Lower leg skin (tissue), 4 donors: ENCODE measurements at regions not wholly inside any gene's neighbourhood (a gene's known extent, or its start where the extent isn't known, plus 50 kb on each side); places are given as distances from the start of the nearest gene placed in this dataset.

Experiments used
- DNase-seq, 2 donors: peaks; one replicate each; pipeline ENCODE4 v3.0.0-alpha.2; 2019; ENCODE audit warnings: low spot score in 2 of 2
- H3K4me3 ChIP-seq: fragments of 200-600 bp; sonication (generic); 2 replicates; pipeline ENCODE4 v1.5.1; 2017; ENCODE audit warnings: mild to moderate bottlenecking, low read depth; ENCODE audit not compliant: poor library complexity, severe bottlenecking
- CTCF ChIP-seq, 3 donors: fragments of 450-650 bp; IDR thresholded peaks; one replicate each; pipeline ENCODE4 v1.5.1; 2016; ENCODE audit warnings: antibody characterized with exemption in 3 of 3, mild to moderate bottlenecking in 3 of 3, moderate library complexity in 2 of 3
- POLR2A ChIP-seq, 2 donors: fragments of 450-650 bp; IDR thresholded peaks; one replicate each; pipeline ENCODE4 v1.6.1; 2016 to 2017; ENCODE audit warnings: antibody characterized with exemption in 2 of 2, mild to moderate bottlenecking in 1 of 2, moderate library complexity in 1 of 2
- WGBS, 2 donors: methylation state at CpG; one replicate each; pipeline ENCODE4 v1.1.5; 2018; 5-methylcytosine and 5-hydroxymethylcytosine counted together
- intact Hi-C: fragments of 100-400 bp; cut with DNase I; formaldehyde crosslinking; loops from one replicate; pipeline ENCODE4 v1.15.0; 2023; ENCODE audit warnings: low total_unique reads

GRCh38 chr13:47865883-47866282 lies 135.2 kb downstream of the SUCLA2 start:
- DNase-seq: no peak
- H3K4me3 ChIP-seq: no peak overlapping the region
- intact Hi-C loops: no loop called here
- TF ChIP-seq CTCF (IDR thresholded peaks at IDR 0.05): no peak
- no peak for TF ChIP-seq POLR2A (IDR thresholded peaks at IDR 0.05)
- WGBS, 2 donors: 79 to 92% methylated on average over 3 of the region's 3 CpGs

DNA sequence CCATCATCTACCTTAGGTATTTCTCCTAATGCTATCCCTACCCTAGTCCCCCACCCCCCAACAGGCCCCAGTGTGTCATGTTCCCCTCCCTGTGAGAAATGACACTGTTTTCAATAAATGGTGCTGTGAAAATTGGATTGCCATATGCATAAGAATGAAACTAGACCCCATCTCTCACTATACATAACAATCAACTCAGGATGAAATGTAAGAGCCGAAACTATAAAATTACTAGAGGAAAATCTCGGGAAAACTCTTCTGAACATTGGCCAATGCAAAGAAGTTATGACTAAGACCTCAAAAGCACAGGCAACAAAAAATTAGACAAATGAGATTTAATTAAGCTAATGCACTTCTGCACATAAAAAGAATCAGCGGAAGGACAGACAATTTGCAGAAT lies 138.2 kb downstream of the SUCLA2 start:
- TF ChIP-seq POLR2A (IDR thresholded peaks at IDR 0.05): no peak
- WGBS, 2 donors: 71 to 94% methylated on average over 3 of the region's 3 CpGs
- no peak for DNase-seq
- intact Hi-C loops: no loop called here
- no peak overlapping the region for H3K4me3 ChIP-seq

DNA sequence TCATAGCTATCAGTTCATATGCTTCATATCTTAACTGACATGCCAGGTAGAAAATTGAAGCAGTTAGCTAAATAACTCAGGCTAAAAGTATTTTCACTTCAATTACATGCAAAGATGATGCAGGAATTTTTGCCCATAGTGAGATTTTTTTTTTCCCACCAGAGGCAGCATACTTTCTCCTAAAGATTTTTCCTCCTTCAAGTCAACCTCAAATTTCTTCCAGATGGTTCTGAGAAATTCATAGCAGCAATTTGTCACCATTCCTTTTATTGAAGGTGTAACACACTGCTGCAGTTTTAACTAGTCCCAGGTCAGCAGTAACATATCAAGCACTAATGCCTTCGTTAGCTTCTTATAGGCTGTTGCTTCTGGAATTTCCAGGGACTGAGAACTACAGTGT lies 141.9 kb downstream of the SUCLA2 start:
- intact Hi-C loops: no loop called here
- 46 to 53% methylated on average over 1 of the region's 1 CpG for WGBS, 2 donors

GRCh38 chr13:47858042-47859025 lies 142.7 kb downstream of the SUCLA2 start:
- intact Hi-C loops: no loop called here
- DNase-seq: no peak
- TF ChIP-seq CTCF (IDR thresholded peaks at IDR 0.05) (no peak), POLR2A (IDR thresholded peaks at IDR 0.05) (no peak)
- no peak overlapping the region for H3K4me3 ChIP-seq
- 80 to 82% methylated on average over 9 of the region's 9 CpGs for WGBS, 2 donors

More for the DNA sequence above, 141.9 kb downstream of the SUCLA2 start:
- no peak overlapping the region for H3K4me3 ChIP-seq
- DNase-seq: no peak
- TF ChIP-seq CTCF (IDR thresholded peaks at IDR 0.05): no peak
- no peak for TF ChIP-seq POLR2A (IDR thresholded peaks at IDR 0.05)

DNA sequence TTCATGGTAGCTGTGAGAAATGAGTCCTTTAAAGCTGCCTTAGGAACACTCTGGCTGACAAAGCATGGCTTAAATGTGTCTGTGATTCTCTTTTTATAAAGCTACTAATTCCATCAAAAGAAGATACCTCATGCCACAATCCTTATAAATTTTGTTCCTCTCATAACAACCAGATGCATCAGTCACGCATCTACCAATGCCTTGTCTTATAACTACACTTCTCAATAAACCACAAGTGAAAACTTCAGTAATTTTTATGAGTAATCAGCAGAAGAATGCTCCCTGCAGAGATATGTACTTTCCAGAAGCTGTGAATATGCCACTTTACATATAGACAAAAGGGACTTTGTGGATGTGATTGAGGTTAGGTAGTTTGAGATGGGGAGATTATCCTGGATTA lies 147.8 kb downstream of the SUCLA2 start:
- DNase-seq: no peak
- no peak overlapping the region for H3K4me3 ChIP-seq
- intact Hi-C loops: no loop called here
- TF ChIP-seq CTCF (IDR thresholded peaks at IDR 0.05): no peak
- no peak for TF ChIP-seq POLR2A (IDR thresholded peaks at IDR 0.05)
- WGBS, 2 donors: 74 to 77% methylated on average over 1 of the region's 1 CpG

DNA sequence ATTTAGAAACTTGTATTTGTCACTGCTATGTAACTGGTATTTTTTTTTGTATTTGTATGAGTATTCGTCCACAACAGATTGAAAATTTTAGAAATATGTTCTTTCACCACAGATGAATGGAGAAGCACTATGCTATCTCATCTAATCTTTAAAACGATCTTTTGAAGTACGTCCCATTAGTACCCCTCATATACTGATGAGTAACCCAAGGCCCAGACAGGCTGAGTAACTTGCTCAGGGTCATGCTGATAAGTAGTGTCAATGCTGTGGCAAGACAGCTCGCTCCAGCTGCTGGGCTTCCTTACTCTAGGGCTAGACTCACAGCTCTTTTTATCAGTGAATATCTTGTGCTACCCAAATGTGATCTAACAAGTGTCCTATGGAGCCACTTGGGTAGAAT lies 154.2 kb downstream of the SUCLA2 start:
- no peak overlapping the region for H3K4me3 ChIP-seq
- WGBS, 2 donors: 60 to 80% methylated on average over 4 of the region's 4 CpGs
- no peak for TF ChIP-seq CTCF (IDR thresholded peaks at IDR 0.05)
- no peak for TF ChIP-seq POLR2A (IDR thresholded peaks at IDR 0.05)
- DNase-seq: no peak
- intact Hi-C loops: no loop called here
